T-helper 2 cell (primary cell): ENCODE measurements at regions not wholly inside any gene's neighbourhood (a gene's known extent, or its start where the extent isn't known, plus 50 kb on each side); places are given as distances from the start of the nearest gene placed in this dataset.

Experiments used
- DNase-seq, 5 experiments: peaks; one replicate each; pipeline versions ENCODE4 v3.0.0 to v3.0.0-alpha.2; 2012 to 2022

- no peak for DNase-seq
Observed at GRCh38 chr3:95037097-95037496, 974.2 kb downstream of the NSUN3 start.

GRCh38 chr3:95037927-95038326 lies 975.1 kb downstream of the NSUN3 start:
- no peak for DNase-seq

- DNase-seq = no peak
Observed at GRCh38 chr3:95044101-95044500, 981.2 kb downstream of the NSUN3 start.

- no peak for DNase-seq
Observed at GRCh38 chr3:95048564-95048963, 985.7 kb downstream of the NSUN3 start.

GRCh38 chr3:95049841-95050240 lies 987.0 kb downstream of the NSUN3 start:
- DNase-seq = no peak

DNA sequence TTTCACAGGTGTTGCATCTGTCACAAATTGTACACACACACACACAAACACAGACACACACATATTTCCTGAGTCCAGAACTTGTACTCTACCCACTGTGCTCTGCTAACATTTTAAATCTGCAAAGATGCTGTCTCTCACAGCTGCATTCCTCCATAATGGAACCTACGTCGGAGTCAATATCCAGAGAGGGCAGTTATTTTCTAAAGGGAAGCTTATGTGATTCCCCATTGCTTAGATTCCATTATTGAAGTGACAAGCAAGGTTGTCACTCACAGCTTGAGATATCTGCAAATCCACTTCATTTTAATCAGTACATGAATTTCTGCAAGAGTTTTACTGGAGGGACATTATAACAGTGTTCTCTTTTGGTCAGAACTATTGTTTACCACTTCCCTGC lies 992.4 kb downstream of the NSUN3 start:
- DNase-seq = no peak

DNA sequence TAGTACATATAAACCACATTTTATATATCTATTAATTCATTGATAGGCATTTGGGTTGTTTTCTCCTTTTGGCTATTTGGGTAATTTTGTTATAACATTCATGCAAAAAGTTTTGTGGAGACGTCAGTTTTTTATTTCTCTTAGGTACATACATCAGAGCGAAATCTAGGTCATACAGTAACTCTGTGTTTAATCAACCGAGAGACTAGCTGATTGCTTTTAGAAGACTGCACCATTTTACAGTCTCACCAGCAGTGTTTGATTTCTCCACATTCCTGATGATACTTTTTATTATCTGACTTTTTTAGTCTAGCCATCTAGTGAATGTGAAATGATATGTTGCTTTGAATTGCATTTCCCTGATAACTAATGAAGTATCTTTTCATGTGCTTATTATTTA lies 1019.3 kb downstream of the NSUN3 start:
- DNase-seq = no peak

GRCh38 chr3:95084738-95085137 lies 1021.9 kb downstream of the NSUN3 start:
- no peak for DNase-seq

DNA sequence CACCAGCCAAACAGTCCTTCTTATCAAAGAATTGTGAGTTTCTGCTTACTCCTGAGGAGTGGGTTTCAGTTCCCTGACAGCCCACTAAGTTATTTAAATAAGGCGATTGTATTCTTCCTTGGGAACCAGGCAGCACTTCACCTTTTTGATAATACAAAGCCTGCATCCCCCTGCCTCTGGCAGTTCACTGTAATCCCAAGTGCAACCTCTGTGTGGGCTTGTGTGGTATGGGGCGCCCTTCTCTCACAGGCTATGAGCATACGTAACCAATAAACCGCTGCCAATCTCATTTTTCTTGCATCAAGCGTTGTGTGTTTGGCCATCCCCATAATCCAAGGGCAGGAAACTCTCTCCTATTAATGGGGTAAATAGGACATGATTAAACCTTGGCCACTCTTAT lies 1025.6 kb downstream of the NSUN3 start:
- no peak for DNase-seq

GRCh38 chr3:95097493-95097892 lies 1034.6 kb downstream of the NSUN3 start:
- no peak for DNase-seq

DNA sequence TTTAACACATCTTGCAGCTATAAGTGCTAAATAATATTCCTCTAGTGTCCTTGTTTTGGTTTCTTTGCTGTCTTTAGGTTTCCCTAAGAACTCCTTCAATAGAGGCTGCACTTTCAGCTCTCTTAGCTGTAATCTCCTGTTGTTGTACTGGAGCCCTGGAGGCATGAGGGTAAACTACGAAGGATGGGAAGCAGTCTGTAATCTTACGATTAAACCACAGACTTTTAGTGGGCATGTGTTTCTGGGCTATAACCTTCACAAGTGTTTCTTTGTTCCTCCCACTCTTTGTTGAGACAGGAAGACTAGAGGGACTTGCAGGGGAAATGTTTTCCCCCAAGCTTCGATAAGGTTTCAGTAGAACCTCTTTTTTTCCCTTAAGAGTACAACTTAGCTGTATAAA lies 1058.1 kb downstream of the NSUN3 start:
- no peak for DNase-seq

- DNase-seq = no peak
Observed at GRCh38 chr3:95123104-95123503, 1060.2 kb downstream of the NSUN3 start.

DNA sequence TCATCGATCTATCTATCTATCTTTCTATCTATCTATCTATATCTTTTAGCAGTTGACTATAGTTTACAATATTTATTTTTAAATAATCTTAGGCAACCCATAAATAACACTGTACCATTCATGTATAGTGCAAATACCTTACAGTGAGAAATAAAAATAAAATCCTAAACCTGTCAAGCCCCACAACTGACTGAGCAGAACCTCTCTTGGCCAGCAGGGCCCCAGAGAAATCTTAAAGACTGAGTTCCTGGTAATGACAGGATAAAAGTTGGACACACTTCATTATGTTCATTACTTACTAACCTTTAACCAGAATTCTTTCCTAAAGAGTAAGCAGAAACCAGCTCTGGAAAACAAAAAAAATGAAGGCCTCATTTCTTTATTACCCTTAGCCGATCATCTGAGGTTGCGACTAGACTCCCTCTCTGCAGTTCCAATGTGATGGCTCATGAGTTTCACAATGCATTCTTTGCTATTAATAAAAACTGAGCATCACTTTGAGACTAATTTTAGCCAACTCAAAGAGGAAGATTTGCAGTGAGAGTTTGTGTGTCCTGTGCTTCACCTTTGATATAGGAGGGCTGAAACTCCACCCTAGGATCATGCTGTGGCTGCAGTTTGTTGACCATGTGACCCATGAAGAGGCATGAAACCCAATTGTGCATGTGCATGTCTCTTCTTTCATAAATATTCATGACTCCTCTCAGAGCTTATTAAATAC lies 1072.0 kb downstream of the NSUN3 start:
- no peak for DNase-seq

DNA sequence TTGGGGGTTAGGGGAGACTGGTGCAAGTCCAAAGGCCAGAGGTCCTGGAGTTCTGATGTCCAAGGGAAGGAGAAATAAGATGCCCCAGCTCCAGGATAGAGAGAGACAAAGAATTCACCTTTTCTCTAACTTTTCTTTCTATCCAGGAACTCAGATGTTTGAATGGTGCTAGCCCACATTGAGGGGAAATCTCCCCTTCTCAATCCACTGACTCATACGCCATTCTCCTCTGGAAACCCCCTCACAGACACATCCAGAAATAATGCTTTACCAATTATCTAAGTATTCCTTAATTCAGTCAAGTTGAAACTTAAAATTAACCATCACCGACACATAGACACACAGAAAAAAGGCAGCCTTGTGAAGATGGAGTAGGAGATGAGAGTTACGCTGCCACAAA lies 1085.2 kb downstream of the NSUN3 start:
- no peak for DNase-seq

DNA sequence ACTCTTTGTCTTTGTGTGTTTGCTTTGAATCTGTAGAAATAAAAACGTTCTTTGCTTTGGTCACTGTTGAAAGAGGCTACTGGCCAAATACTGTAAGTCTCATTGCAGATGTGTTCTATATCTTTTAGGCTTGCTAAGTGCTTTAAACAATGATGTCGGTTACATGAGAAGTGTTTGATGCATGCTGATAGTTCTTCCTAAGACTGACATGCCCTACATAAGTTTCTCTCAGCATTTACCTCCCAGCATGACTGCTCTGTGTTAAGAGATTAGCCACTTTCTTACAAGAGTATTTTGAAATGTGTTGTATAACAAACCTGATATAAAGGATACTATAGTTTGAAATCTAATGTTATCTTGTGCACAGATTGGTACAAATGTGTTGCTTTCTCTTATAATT lies 1088.7 kb downstream of the NSUN3 start:
- no peak for DNase-seq

DNA sequence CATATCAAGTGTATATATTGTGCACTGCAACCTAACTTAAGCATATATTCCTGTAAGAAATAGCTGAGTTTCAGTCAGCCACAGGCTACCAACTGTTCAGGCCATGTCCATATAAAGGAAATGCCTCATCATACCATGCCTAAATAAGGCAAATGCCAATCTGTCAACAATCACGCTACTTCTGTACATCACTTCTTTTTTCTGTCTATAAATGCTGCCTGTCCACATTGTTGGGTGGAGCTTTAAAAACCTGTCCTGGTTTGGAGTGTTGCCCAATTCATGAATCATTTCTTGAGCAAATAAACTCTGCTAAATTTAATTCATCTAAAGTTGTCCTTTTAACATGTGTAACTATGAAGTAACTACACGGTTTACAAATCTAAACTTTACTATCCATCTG lies 1091.9 kb downstream of the NSUN3 start:
- no peak for DNase-seq

DNA sequence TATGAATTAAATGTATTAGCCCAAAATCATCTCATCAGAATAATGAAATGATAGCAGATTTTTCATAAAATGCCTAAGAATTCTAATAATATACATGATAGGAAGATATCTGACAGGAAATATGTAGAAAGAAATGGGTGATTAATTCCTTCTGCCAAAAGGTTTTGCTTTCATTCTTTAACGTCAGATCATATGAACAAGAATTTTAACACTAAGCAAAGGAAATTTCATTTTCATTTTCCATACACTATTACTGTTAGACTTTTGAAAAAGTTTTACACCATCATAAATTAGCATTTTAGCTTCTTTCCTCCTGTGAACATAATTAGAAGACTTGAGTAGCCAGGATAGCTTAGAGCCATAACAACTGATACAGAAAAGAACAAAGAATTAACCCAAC lies 1099.9 kb downstream of the NSUN3 start:
- DNase-seq = no peak

- DNase-seq = no peak
Observed at GRCh38 chr3:95167748-95168147, 1104.9 kb downstream of the NSUN3 start.

- no peak for DNase-seq
Observed at GRCh38 chr3:95168526-95168925, 1105.7 kb downstream of the NSUN3 start.

DNA sequence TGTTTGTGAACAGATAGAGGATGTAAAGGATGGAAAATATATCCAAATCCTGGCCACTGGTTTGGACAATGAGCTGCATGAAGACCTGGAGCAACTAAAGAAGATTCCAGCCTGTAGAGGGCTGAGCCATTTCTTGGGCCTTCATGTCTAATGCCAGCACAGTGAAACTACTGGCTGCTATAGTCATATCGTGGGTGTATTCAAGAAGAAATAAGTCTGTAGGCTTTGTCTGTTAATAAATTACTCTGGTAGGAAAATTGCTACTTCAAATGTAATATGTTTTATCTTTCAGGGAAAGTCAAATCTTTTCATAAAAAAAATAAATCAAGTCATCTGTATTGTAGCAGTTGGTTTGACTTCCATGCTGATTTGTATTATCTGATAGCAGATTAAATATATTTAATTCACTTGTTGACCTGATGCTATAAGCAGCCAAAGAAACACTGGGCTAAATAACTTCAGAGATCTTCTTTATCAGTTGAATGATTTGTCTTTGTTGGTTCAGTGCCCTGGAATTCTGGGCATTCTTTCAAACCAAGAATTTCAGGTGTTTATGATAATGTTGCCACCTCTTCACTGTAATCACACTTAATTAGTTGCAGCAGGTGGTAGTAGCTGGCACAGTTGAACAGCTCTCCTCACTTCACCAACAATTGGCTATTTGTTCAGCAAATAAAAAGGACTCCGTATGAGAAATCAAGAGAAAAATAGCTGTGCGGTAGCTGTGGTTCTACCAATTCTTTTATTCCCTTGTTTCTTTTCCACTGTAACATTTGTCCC lies 1109.5 kb downstream of the NSUN3 start:
- no peak for DNase-seq

DNA sequence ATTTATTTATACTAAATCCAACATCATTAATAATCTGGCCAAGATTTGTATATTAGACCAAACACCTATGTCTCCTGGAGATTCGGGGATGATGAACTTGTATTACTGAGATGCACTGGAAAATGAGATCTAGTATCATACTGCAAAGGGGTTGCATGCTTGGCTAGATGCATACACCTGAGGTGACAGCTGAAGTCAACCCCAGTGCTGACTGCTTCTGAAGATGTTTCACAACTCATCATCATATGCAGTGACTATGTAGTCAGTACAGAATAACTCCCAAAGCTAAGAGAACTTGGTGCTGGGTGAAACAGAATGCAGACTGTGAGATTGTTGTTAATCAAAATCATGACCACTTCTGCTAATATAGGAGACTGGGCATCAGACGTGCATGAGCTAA lies 1114.2 kb downstream of the NSUN3 start:
- DNase-seq = no peak

DNA sequence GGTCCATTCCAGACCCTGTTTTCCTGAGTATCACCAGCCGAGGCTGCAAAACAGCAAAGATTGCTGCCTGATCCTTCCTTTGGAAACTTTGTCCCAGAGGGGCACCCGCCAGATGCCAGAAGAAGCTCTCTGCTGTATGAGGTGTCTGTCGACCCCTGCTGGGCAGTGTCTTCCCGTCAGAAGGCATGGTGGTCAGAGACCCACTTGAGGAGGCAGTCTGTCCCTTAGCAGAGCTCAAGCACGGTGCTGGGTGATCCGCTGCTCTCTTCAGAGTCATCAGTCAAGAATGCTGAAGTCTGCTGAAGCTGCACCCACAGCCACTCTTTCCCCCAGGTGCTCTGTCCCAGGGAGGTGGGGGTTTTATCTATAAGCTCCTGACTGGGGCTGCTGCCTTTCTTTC lies 1121.2 kb downstream of the NSUN3 start:
- DNase-seq = no peak

DNA sequence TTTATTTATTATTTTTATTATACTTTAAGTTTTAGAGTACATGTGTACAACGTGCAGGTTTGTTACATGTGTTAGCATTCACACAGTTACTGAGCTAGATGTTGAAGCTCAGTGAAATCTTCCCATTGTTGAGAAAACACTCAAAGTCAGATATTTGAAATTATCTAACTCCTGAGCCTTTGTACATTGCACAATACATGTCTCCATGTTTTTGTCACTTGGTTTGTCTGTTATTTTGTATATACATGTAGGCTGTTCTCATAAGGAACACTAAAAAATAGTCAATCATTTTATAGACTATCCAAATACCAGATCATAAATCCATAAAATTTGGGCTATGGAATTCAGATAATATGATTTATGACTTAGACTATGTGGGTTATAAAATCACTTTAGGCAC lies 1126.5 kb downstream of the NSUN3 start:
- DNase-seq = no peak

DNA sequence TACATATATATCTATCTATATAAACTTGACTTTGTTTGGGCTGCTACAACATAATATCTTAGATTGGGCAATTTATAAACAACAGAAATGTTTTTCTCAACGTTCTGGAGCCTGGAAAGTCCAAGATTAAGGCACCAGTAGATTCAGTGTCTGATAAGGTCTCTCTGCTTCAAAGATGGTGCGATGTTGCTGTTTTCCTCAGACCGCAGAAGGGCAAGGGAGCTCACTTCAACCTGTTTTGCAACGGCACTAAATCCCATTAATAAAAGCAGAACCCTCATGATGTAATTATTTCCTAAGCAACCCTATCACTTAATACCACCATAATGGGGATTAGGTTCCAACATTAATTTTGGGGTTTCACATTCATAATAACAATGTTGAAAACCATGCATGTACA lies 1134.8 kb downstream of the NSUN3 start:
- no peak for DNase-seq

- no peak for DNase-seq
Observed at GRCh38 chr3:95200384-95200783, 1137.5 kb downstream of the NSUN3 start.
